GM23338 (cell line): ENCODE measurements at regions not wholly inside any gene's neighbourhood (a gene's known extent, or its start where the extent isn't known, plus 50 kb on each side); places are given as distances from the start of the nearest gene placed in this dataset.

Experiments
- ATAC-seq: fragments of 200-7000 bp; cut with Tn5 transposase; 3 replicates; pipeline ENCODE4 v1.9.1; 2020
- DNase-seq: peaks from one replicate; pipeline ENCODE4 v3.0.0-alpha.2; 2015; ENCODE audit warnings: low spot score
- H2AFZ ChIP-seq: fragments of 200-600 bp; sonication (generic); 2 replicates; pipeline ENCODE4 v1.8.0; 2016; ENCODE audit warnings: antibody characterized with exemption, mild to moderate bottlenecking, moderate library complexity
- H3F3A ChIP-seq: fragments of 200-600 bp; sonication (generic); replicated peaks from 2 replicates; pipeline ENCODE4 v1.8.0; 2017; ENCODE audit warnings: antibody characterized with exemption, mixed run types, low read depth
- H3K27ac ChIP-seq: fragments of 200-600 bp; sonication (generic); 2 replicates; pipeline ENCODE4 v1.6.1; 2016; ENCODE audit warnings: low read depth
- H3K27me3 ChIP-seq: fragments of 200-600 bp; sonication (generic); 2 replicates; pipeline ENCODE4 v1.8.0; 2016; ENCODE audit warnings: mild to moderate bottlenecking, mixed run types, moderate library complexity; ENCODE audit not compliant: insufficient read depth
- H3K36me3 ChIP-seq: fragments of 200-600 bp; sonication (generic); 2 replicates; pipeline ENCODE4 v1.8.0; 2016; ENCODE audit warnings: mild to moderate bottlenecking; ENCODE audit not compliant: insufficient read depth
- H3K4me1 ChIP-seq: fragments of 200-600 bp; sonication (generic); 2 replicates; pipeline ENCODE4 v1.8.0; 2016; ENCODE audit warnings: mild to moderate bottlenecking, moderate library complexity; ENCODE audit not compliant: insufficient read depth
- H3K4me2 ChIP-seq: fragments of 200-600 bp; sonication (generic); 2 replicates; pipeline ENCODE4 v1.7.1; 2017; ENCODE audit warnings: mixed run types
- H3K4me3 ChIP-seq: fragments of 200-600 bp; sonication (generic); 2 replicates; pipeline ENCODE4 v1.6.1; 2016; ENCODE audit warnings: mixed run types
- H3K79me2 ChIP-seq: fragments of 200-600 bp; sonication (generic); replicated peaks from 2 replicates; pipeline ENCODE4 v1.8.0; 2017; ENCODE audit warnings: mild to moderate bottlenecking; ENCODE audit not compliant: insufficient read depth
- H3K9me2 ChIP-seq: fragments of 200-600 bp; sonication (generic); 2 replicates; pipeline ENCODE4 v1.8.0; 2017; ENCODE audit not compliant: insufficient read depth
- H4K20me1 ChIP-seq: fragments of 200-600 bp; sonication (generic); replicated peaks from 2 replicates; pipeline ENCODE4 v1.8.0; 2017; ENCODE audit warnings: mild to moderate bottlenecking; ENCODE audit not compliant: insufficient read depth
- H3K27ac Mint-ChIP-seq: 2 replicates; pipeline ENCODE4 v1.8.0; 2020; ENCODE audit warnings: inconsistent platforms, mild to moderate bottlenecking, moderate library complexity, mixed read lengths
- H3K27me3 Mint-ChIP-seq: 3 replicates; pipeline ENCODE4 v1.8.0; 2022; ENCODE audit warnings: low read depth, mild to moderate bottlenecking, moderate library complexity, mixed read lengths, inconsistent platforms; ENCODE audit not compliant: insufficient read depth, poor library complexity
- H3K36me3 Mint-ChIP-seq: 3 replicates; pipeline ENCODE4 v1.8.0; 2021; ENCODE audit warnings: low read depth, mild to moderate bottlenecking, inconsistent platforms, moderate library complexity, mixed read lengths
- H3K4me1 Mint-ChIP-seq: 3 replicates; pipeline ENCODE4 v1.8.0; 2020; ENCODE audit warnings: mild to moderate bottlenecking, inconsistent platforms, mixed read lengths
- H3K4me3 Mint-ChIP-seq: 3 replicates; pipeline ENCODE4 v1.8.0; 2021; ENCODE audit warnings: moderate library complexity, mild to moderate bottlenecking, inconsistent platforms, mixed read lengths
- H3K9me3 Mint-ChIP-seq: 3 replicates; pipeline ENCODE4 v1.8.0; 2020; ENCODE audit warnings: moderate library complexity, mild to moderate bottlenecking, inconsistent platforms, mixed read lengths
- ETS1 ChIP-seq: IDR thresholded peaks from 2 replicates; pipeline ENCODE4 v1.6.1; 2016; ENCODE audit warnings: antibody characterized with exemption
- EZH2 ChIP-seq: fragments of 200-600 bp; sonication (generic); IDR thresholded peaks from one replicate; pipeline ENCODE4 v1.8.0; 2017; ENCODE audit warnings: antibody characterized with exemption, mild to moderate bottlenecking, low read depth; ENCODE audit not compliant: unreplicated experiment
- EZH2phosphoT487 ChIP-seq: fragments of 200-600 bp; sonication (generic); IDR thresholded peaks from one replicate; pipeline ENCODE4 v1.8.1; 2018; ENCODE audit warnings: antibody characterized with exemption; ENCODE audit not compliant: unreplicated experiment
- JUNB ChIP-seq: IDR thresholded peaks from one replicate; pipeline ENCODE4 v1.6.1; 2016; ENCODE audit warnings: antibody characterized with exemption; ENCODE audit not compliant: unreplicated experiment
- NANOG ChIP-seq: IDR thresholded peaks from 2 replicates; pipeline ENCODE4 v1.6.1; 2016; ENCODE audit warnings: antibody characterized with exemption, borderline replicate concordance
- POLR2AphosphoS5 ChIP-seq: IDR thresholded peaks from 2 replicates; pipeline ENCODE4 v1.6.1; 2016; ENCODE audit warnings: antibody characterized with exemption, low read depth
- REST ChIP-seq: IDR thresholded peaks from one replicate; pipeline ENCODE4 v1.6.1; 2018; ENCODE audit warnings: antibody characterized with exemption; ENCODE audit not compliant: unreplicated experiment
- ZNF114 ChIP-seq: fragments of 250-450 bp; sonication (Bioruptor Pico); IDR thresholded peaks from 2 replicates; pipeline ENCODE4 v1.5.0; 2020; ENCODE audit warnings: mild to moderate bottlenecking, moderate library complexity
- ZNF331 ChIP-seq: fragments of 250-450 bp; sonication (Bioruptor Pico); IDR thresholded peaks from 2 replicates; pipeline ENCODE4 v1.5.0; 2020; ENCODE audit warnings: low read depth, mild to moderate bottlenecking, moderate library complexity
- ZNF462 ChIP-seq: fragments of 250-450 bp; sonication (Bioruptor Pico); IDR thresholded peaks from 2 replicates; pipeline ENCODE4 v1.5.0; 2020; ENCODE audit warnings: mild to moderate bottlenecking, moderate library complexity

GRCh38 chr7:81268551-81268950, 349.7 kb upstream of the SEMA3C start:
- Histone ChIP-seq H3K9me2 (peaks cover 3% of the 10 kb centered on the region; the same call in 1 of the 2 replicates), H4K20me1 (no peaks in the 10 kb centered on the region), H3K4me1 (no peaks in the 10 kb centered on the region), H3K4me3 (no peak overlapping the region), H2AFZ (no peak overlapping the region), H3F3A (no peaks in the 10 kb centered on the region), H3K79me2 (no peaks in the 10 kb centered on the region), H3K27me3 (no peaks in the 10 kb centered on the region), H3K36me3 (no peaks in the 10 kb centered on the region), H3K4me2 (no peak overlapping the region), H3K27ac (no peak overlapping the region)
- H3K4me1 Mint-ChIP-seq, result no peaks in the 10 kb centered on the region; the same call in 2 of the 3 replicates
- H3K9me3 Mint-ChIP-seq, result peaks cover 26% of the 10 kb centered on the region
- peaks cover 9% of the 10 kb centered on the region for H3K36me3 Mint-ChIP-seq
- H3K27ac Mint-ChIP-seq, result no peak overlapping the region
- no peaks in the 10 kb centered on the region for H3K27me3 Mint-ChIP-seq
- ATAC-seq (no peak), DNase-seq (no peak)
- no peak for TF ChIP-seq ZNF331
- TF ChIP-seq EZH2phosphoT487, result no peak
- no peak overlapping the region for H3K4me3 Mint-ChIP-seq

GRCh38 chr7:81267508-81267907, 348.7 kb upstream of the SEMA3C start:
- Mint-ChIP-seq H3K27me3 (no peaks in the 10 kb centered on the region), H3K4me1 (no peaks in the 10 kb centered on the region; the same call in 2 of the 3 replicates)
- no peak for TF ChIP-seq ZNF331
- no peak for TF ChIP-seq ZNF114 (CRISPR knock-in tag)
- no peak for TF ChIP-seq EZH2phosphoT487
- TF ChIP-seq ZNF462 (CRISPR knock-in tag), result no peak
- TF ChIP-seq EZH2, result no peak
- TF ChIP-seq REST, result no peak
- no peak for TF ChIP-seq NANOG
- TF ChIP-seq POLR2AphosphoS5, result no peak
- TF ChIP-seq ETS1, result no peak
- TF ChIP-seq JUNB, result no peak

More at GRCh38 chr7:81267508-81267907, 348.7 kb upstream of the SEMA3C start:
- Histone ChIP-seq H3K27me3 (no peaks in the 10 kb centered on the region), H3K4me2 (no peak overlapping the region), H3F3A (no peaks in the 10 kb centered on the region), H3K27ac (no peak overlapping the region), H3K36me3 (no peaks in the 10 kb centered on the region), H4K20me1 (no peaks in the 10 kb centered on the region), H3K79me2 (no peaks in the 10 kb centered on the region), H3K9me2 (no peaks in the 10 kb centered on the region), H3K4me1 (no peaks in the 10 kb centered on the region), H2AFZ (no peak overlapping the region), H3K4me3 (no peak overlapping the region)
- H3K4me3 Mint-ChIP-seq, result no peak overlapping the region
- peaks cover 27% of the 10 kb centered on the region for H3K9me3 Mint-ChIP-seq
- ATAC-seq, result no peak
- no peak overlapping the region for H3K27ac Mint-ChIP-seq
- H3K36me3 Mint-ChIP-seq, result peaks cover 10% of the 10 kb centered on the region
- DNase-seq, result no peak
